GM12874 (cell line): ENCODE measurements at regions not wholly inside any gene's neighbourhood (a gene's known extent, or its start where the extent isn't known, plus 50 kb on each side); places are given as distances from the start of the nearest gene placed in this dataset.

Experiments
- CTCF ChIP-seq: IDR thresholded peaks from 2 replicates; pipeline ENCODE4 v1.5.1; 2011; ENCODE audit warnings: low read depth, mild to moderate bottlenecking, control low read depth, low read length, moderate library complexity; ENCODE audit not compliant: insufficient read depth

- no peak for TF ChIP-seq CTCF
Measured at GRCh38 chr6:121776054-121776453, 340.6 kb downstream of the GJA1 start.

GRCh38 chr6:121780325-121781321 lies 345.2 kb downstream of the GJA1 start:
- no peak for TF ChIP-seq CTCF

- TF ChIP-seq CTCF = no peak
Measured at GRCh38 chr6:121791396-121792315, 356.2 kb downstream of the GJA1 start.

GRCh38 chr6:121794630-121795029 lies 359.2 kb downstream of the GJA1 start:
- no peak for TF ChIP-seq CTCF

GRCh38 chr6:121799574-121799973 lies 364.1 kb downstream of the GJA1 start:
- no peak for TF ChIP-seq CTCF

GRCh38 chr6:121800047-121800446 lies 364.6 kb downstream of the GJA1 start:
- TF ChIP-seq CTCF = no peak

- TF ChIP-seq CTCF = no peak
Measured at GRCh38 chr6:121806116-121806515, 370.7 kb downstream of the GJA1 start.
